Right cardiac atrium (tissue), 5 donors: ENCODE measurements at regions not wholly inside any gene's neighbourhood (a gene's known extent, or its start where the extent isn't known, plus 50 kb on each side); places are given as distances from the start of the nearest gene placed in this dataset.
"Not testable (repeated sequence)": the region's sequence is repeated elsewhere in the genome, so short reads cannot be mapped to it uniquely, and the experiment has no call there.

Source experiments
- ATAC-seq, 2 donors: fragments of 200-7000 bp; cut with Tn5 transposase; one replicate each; pipeline versions ENCODE4 v1.8.0 to v1.9.1; 2020; ENCODE audit warnings: moderate library complexity in 2 of 2, mild to moderate bottlenecking in 1 of 2
- DNase-seq, 3 donors: peaks; one replicate each; pipeline ENCODE4 v3.0.0-alpha.2; 2020
- H3K27ac ChIP-seq: one replicate; pipeline ENCODE4 v1.5.1; 2013; ENCODE audit warnings: mild to moderate bottlenecking, low read length, control low read depth, moderate library complexity
- H3K27me3 ChIP-seq: one replicate; pipeline ENCODE4 v1.6.1; 2013; ENCODE audit not compliant: control insufficient read depth, insufficient read depth
- H3K4me1 ChIP-seq: one replicate; pipeline ENCODE4 v1.6.1; 2013; ENCODE audit warnings: low read length; ENCODE audit not compliant: control insufficient read depth, insufficient read depth
- H3K4me3 ChIP-seq: one replicate; pipeline ENCODE4 v1.5.1; 2013; ENCODE audit warnings: low read length, control low read depth
- H3K9me3 ChIP-seq: one replicate; pipeline ENCODE4 v1.6.1; 2013; ENCODE audit warnings: low read length; ENCODE audit not compliant: control insufficient read depth
- WGBS: extraction: QIAGEN DNeasy Blood & Tissue Kit; methylation state at CpG from one replicate; pipeline ENCODE4 v1.1.7; 2013; 5-methylcytosine and 5-hydroxymethylcytosine counted together
- intact Hi-C, 4 donors: fragments of 100-400 bp; cut with DNase I; formaldehyde crosslinking; loops; one replicate each; pipeline versions ENCODE4 v1.11.0 to v1.14.0; 2022 to 2023
- donor health status: healthy with polysubstance abuse.
- donor health status: DM: no; HTN: yes; CAD: no.
- donor health status: DM: no; HTN: no; CAD: no.
- donor health status: DM: no; HTN: yes; CAD: no; lungs with severe emphysema.
- donor health status: DM: yes; HTN: yes; CAD: no.

DNA sequence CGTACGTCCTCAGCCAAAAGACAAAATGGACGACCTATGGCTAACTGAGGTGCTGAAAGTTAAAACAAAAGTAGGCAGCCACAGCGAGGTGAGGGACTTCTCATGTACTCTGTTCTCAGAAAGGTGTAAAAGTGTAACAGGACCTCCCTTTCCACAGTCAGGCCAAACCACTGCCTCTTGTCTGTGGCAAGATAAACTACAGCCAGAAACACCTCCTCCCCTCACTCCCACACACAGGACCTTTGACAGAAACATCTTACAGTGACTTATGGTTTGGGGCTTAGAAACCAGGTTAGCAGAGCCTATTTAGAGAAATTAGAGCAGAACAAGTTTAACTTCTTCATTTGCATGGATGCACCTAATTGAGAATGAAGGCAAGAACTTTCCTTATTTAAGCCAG lies 499.1 kb upstream of the GRIN3A start:
- H3K4me3 ChIP-seq = no peak overlapping the region
- H3K4me1 ChIP-seq = no peaks in the 10 kb centered on the region
- DNase-seq = no peak
- H3K27ac ChIP-seq = no peak overlapping the region
- intact Hi-C loops = no loop called here
- no peaks in the 10 kb centered on the region for H3K9me3 ChIP-seq
- 53% methylated on average over 4 of the region's 4 CpGs for WGBS
- no peaks in the 10 kb centered on the region for H3K27me3 ChIP-seq
- ATAC-seq = no peak

DNA sequence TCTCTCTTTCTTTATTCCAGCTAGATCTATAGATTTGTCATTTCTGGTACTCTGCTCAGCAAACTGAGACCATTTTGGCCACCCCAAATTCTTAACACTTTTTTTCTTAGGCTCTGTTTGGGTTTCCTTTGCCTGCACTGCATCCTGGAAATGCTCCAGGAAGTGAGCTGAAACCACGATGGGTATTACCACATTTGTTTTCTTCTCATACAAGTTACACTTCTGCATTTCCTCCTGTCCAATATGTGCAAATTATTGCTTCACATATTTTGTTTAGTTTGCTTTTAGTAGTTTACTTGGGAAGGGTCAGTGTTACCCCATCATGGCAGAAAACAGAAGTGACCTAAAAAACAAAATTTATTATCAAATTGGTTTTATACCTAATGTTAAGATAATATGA lies 498.6 kb upstream of the GRIN3A start:
- Histone ChIP-seq H3K4me1 (no peaks in the 10 kb centered on the region), H3K9me3 (no peaks in the 10 kb centered on the region), H3K27me3 (no peaks in the 10 kb centered on the region), H3K4me3 (no peak overlapping the region), H3K27ac (no peak overlapping the region)
- ATAC-seq (no peak), DNase-seq (no peak)
- intact Hi-C loops = no loop called here
- 7% methylated on average over 1 of the region's 1 CpG for WGBS

DNA sequence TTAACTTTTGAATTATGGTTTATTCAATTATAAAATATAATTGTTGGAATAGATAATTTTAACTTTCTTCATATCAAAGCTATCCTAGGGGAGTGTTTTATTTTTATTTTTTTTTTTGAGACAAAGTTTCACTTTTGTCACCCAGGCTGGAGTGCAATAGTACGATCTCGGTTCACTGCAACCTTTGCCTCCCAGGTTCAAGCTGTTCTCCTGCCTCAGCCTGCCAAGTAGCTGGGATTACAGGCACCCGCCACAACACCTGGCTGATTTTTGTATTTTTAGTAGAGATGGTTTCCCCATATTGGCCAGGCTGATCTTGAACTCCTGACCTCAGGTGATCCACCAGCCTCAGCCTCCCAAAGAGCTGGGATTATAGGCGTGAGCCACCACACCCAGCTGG lies 489.0 kb upstream of the GRIN3A start:
- DNase-seq, H3K4me1 ChIP-seq, H3K27me3 ChIP-seq, H3K4me3 ChIP-seq, intact Hi-C loops, H3K9me3 ChIP-seq, H3K27ac ChIP-seq, ATAC-seq: not testable (repeated sequence)
- WGBS = 88% methylated on average over 4 of the region's 4 CpGs

DNA sequence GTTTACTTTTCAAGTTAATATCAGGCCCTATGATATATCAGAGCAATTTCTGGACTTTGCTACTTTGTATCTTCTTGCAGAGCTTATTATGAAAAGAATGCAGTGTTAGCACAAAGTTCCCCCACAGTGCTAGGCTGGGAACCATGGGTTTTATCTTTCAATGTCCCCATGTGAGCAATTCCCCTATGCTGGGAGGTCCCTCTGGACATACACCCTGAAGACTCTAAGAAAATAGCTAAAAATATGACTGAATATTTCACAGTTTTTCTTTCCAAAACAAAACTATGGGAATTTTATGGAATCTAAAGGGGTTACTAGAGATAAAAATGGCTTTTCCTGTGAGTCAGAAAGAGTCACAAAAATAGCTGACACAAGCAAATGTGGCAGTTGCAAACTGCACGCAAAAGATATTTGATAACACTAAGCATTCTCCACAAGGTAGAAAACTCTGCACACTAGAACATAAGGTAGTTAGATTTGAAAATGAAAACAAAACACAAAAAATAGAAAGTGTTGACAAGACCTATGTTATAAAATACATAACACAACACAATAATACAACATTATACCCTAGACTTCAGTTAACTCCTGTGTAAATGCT lies 487.5 kb upstream of the GRIN3A start:
- ATAC-seq (no peak), DNase-seq (no peak)
- H3K27me3 ChIP-seq = no peaks in the 10 kb centered on the region
- no peak overlapping the region for H3K4me3 ChIP-seq
- 27% methylated on average over 1 of the region's 1 CpG for WGBS
- no peaks in the 10 kb centered on the region for H3K9me3 ChIP-seq
- H3K27ac ChIP-seq = no peak overlapping the region
- intact Hi-C loops = no loop called here
- H3K4me1 ChIP-seq = no peaks in the 10 kb centered on the region

DNA sequence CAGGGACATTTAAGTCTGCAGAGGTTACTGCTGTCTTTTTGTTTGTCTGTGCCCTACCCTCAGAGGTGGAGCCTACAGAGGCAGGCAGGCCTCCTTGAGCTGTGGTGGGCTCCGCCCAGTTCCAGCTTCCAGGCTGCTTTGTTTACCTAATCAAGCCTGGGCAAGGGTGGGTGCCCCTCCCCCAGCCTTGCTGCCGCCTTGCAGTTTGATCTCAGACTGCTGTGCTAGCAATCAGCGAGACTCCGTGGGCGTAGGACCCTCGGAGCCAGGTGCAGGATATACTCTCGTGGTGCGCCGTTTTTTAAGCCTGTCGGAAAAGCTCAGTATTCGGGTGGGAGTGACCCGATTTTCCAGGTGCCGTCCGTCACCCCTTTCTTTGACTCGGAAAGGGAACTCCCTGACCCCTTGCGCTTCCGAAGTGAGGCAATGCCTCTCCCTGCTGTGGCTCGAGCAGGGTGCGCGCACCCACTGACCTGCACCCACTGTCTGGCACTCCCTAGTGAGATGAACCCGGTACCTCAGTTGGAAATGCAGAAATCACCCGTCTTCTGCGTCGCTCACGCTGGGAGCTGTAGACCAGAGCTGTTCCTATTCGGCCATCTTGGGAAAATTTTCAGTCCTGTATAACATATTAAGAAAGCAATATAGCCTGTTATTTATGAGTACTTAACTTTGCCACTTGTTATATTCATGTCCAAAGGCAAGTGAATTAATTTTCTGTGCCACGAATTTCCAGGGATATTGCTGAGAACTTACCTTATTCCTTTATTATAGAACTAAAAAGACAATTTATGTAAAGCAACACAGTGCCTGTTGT lies 485.1 kb upstream of the GRIN3A start:
- H3K4me1 ChIP-seq, ATAC-seq, H3K9me3 ChIP-seq, H3K4me3 ChIP-seq, intact Hi-C loops, H3K27ac ChIP-seq, DNase-seq, H3K27me3 ChIP-seq: not testable (repeated sequence)
- WGBS = 80% methylated on average over 27 of the region's 27 CpGs

DNA sequence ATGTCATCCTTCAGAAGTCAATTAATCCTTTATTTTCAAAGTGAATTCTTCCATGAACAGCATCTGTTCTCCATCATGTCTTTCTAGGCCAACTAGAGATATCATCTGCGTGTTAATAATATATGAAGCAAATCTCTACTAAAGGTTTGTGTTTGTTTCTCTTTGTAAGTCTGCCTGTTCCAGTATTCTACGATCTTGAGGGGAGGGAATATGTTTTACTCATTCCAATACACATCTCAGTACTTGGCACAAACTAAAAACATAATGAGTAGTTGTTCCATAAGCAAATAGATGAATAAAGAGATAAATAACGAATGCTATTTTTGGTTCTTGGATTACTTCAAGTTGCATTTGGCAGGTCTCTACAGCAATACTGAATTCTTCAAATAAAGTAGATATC lies 470.7 kb upstream of the GRIN3A start:
- H3K27ac ChIP-seq = no peak overlapping the region
- intact Hi-C loops = no loop called here
- H3K27me3 ChIP-seq = no peaks in the 10 kb centered on the region
- no peaks in the 10 kb centered on the region for H3K9me3 ChIP-seq
- no peak overlapping the region for H3K4me3 ChIP-seq
- H3K4me1 ChIP-seq = no peaks in the 10 kb centered on the region
- 43% methylated on average over 3 of the region's 3 CpGs for WGBS
- DNase-seq (no peak), ATAC-seq (no peak)

DNA sequence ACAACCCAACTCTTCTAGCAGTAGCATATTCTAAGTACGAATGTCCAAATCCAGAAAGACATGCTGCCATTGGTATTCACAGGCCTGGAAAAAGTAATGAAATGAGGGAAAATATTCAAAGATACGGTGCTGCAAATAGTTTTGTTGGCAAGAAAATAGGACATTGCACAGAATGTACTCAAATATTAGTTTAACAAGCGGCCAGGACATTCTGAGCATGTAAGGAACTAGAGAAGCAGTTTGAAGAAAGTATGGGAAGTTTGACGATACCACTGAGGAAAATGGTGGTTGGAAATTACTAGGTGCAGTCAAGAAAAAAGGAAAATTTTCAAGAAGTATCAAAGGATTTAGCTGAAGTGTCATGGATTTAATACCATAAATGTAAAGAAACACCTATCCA lies 468.0 kb upstream of the GRIN3A start:
- H3K4me3 ChIP-seq = no peak overlapping the region
- H3K4me1 ChIP-seq = no peaks in the 10 kb centered on the region
- H3K9me3 ChIP-seq = no peaks in the 10 kb centered on the region
- no peak overlapping the region for H3K27ac ChIP-seq
- DNase-seq (no peak), ATAC-seq (no peak)
- no peaks in the 10 kb centered on the region for H3K27me3 ChIP-seq
- intact Hi-C loops = no loop called here
- 78% methylated on average over 4 of the region's 4 CpGs for WGBS

DNA sequence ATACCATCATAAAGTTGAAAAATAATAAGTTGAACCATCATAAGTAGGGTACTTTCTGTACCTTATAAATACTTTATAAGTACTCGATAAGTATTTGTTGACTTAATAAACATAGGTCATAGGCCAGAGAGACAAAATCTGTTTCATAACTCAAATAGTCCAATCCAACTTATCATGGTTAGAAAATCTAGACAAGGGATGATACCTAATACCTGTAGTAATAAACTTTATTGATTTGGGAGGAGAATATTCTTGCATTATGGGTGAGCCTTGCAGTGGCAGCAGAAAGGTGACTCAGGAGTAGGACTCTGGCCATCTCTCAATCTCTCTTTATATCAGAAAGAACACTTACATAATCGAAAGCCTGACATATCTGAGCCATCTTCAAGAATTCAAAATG lies 466.8 kb upstream of the GRIN3A start:
- DNase-seq (no peak), ATAC-seq (no peak)
- no peak overlapping the region for H3K4me3 ChIP-seq
- WGBS = 82% methylated on average over 2 of the region's 2 CpGs
- no peaks in the 10 kb centered on the region for H3K9me3 ChIP-seq
- H3K27me3 ChIP-seq = no peaks in the 10 kb centered on the region
- H3K4me1 ChIP-seq = no peaks in the 10 kb centered on the region
- intact Hi-C loops = no loop called here
- H3K27ac ChIP-seq = no peak overlapping the region

DNA sequence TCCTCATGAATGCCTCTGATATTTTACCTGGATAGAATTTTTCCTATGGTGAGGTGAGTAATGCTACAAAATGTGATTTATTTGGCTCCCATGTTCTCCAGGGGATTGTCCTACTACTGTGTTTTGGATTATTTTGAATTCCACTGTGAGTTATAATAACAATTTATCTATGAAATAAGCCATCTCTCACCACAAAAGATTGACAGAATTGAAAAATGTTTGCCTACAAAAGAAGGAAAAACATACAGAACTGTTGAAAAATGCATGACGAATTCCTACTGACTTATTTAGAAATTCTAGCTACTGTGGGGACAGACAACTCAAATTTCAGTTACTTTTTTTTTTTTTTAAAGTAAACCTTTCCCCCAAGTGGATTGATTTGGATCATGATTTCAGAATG lies 463.7 kb upstream of the GRIN3A start:
- 55% methylated on average over 1 of the region's 1 CpG for WGBS
- H3K4me1 ChIP-seq = no peaks in the 10 kb centered on the region
- H3K27ac ChIP-seq = no peak overlapping the region
- DNase-seq (no peak), ATAC-seq (no peak)
- H3K9me3 ChIP-seq = no peaks in the 10 kb centered on the region
- H3K4me3 ChIP-seq = no peak overlapping the region
- intact Hi-C loops = no loop called here
- H3K27me3 ChIP-seq = no peaks in the 10 kb centered on the region

DNA sequence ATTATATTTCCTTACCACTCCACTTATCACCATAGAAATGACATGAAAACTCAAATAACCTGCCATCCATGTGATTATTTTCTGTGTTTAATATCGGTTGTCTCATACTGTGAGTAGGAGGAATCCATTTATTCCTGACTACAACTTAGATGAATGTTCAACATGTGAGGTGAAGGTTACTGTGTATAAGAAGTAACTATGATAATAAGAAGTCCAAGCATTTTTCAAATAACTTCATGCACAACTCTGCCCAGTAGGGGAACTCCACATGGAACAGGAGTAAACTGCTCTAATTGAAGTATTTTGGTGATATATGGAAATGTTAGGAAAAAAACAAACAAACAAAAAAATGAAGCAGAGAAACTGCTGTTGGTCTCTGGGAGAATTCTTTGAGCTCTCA lies 447.5 kb upstream of the GRIN3A start:
- H3K9me3 ChIP-seq = no peaks in the 10 kb centered on the region
- intact Hi-C loops = no loop called here
- DNase-seq (no peak), ATAC-seq (no peak)
- H3K27me3 ChIP-seq = no peaks in the 10 kb centered on the region
- H3K4me3 ChIP-seq = no peak overlapping the region
- no peak overlapping the region for H3K27ac ChIP-seq
- 44% methylated on average over 1 of the region's 1 CpG for WGBS
- H3K4me1 ChIP-seq = no peaks in the 10 kb centered on the region

DNA sequence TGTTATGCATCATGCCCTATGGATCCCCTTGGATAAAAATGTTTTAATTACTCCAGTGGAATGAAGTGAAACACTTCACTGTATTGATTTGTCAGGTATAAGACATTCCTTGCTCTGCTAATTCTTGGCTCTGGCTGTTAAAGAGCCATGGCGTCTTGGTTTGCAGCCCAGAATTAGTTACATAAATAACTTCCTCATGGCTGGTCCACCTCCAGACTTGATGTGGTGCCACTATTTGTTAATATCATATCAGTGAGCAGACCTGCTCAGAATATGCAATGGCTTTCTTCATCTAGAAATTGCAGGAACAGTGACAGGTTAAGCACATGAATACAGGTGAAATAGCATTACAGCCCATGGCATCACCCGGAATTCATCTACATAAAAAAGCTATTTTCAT lies 446.9 kb upstream of the GRIN3A start:
- no peaks in the 10 kb centered on the region for H3K4me1 ChIP-seq
- ATAC-seq (peak in 1 of 2 donors; percentile 43), DNase-seq (no peak)
- intact Hi-C loops = no loop called here
- H3K4me3 ChIP-seq = no peak overlapping the region
- H3K27ac ChIP-seq = no peak overlapping the region
- 67% methylated on average over 2 of the region's 2 CpGs for WGBS
- H3K9me3 ChIP-seq = no peaks in the 10 kb centered on the region
- H3K27me3 ChIP-seq = no peaks in the 10 kb centered on the region
